Glutamatergic neuron (in vitro differentiated cells): ENCODE measurements at regions not wholly inside any gene's neighbourhood (a gene's known extent, or its start where the extent isn't known, plus 50 kb on each side); places are given as distances from the start of the nearest gene placed in this dataset.

Experiments used
- DNase-seq: peaks from one replicate; pipeline ENCODE4 v3.0.0; 2022
- H3K27ac Mint-ChIP-seq: one replicate; pipeline ENCODE4 v1.8.0; 2020; ENCODE audit warnings: mild to moderate bottlenecking, mixed read lengths, inconsistent platforms; ENCODE audit not compliant: unreplicated experiment
- H3K27me3 Mint-ChIP-seq: one replicate; pipeline ENCODE4 v1.8.0; 2020; ENCODE audit warnings: mild to moderate bottlenecking, moderate library complexity, mixed read lengths, inconsistent platforms; ENCODE audit not compliant: unreplicated experiment
- H3K36me3 Mint-ChIP-seq: one replicate; pipeline ENCODE4 v1.8.0; 2020; ENCODE audit warnings: mild to moderate bottlenecking, mixed read lengths, inconsistent platforms; ENCODE audit not compliant: unreplicated experiment
- H3K4me1 Mint-ChIP-seq: one replicate; pipeline ENCODE4 v1.8.0; 2020; ENCODE audit warnings: mild to moderate bottlenecking, low read depth, mixed read lengths, inconsistent platforms; ENCODE audit not compliant: unreplicated experiment
- H3K4me3 Mint-ChIP-seq: one replicate; pipeline ENCODE4 v1.8.0; 2020; ENCODE audit warnings: mild to moderate bottlenecking, mixed read lengths, inconsistent platforms; ENCODE audit not compliant: unreplicated experiment
- H3K9me3 Mint-ChIP-seq: one replicate; pipeline ENCODE4 v1.8.0; 2020; ENCODE audit warnings: mild to moderate bottlenecking, moderate library complexity, mixed read lengths, inconsistent platforms; ENCODE audit not compliant: unreplicated experiment
- TF ChIP-seq, protein P1 (sequence below): fragments of 200-600 bp; sonication (generic); IDR thresholded peaks from one replicate; pipeline ENCODE4 v1.5.0; 2021; ENCODE audit not compliant: partially characterized antibody, unreplicated experiment

DNA sequence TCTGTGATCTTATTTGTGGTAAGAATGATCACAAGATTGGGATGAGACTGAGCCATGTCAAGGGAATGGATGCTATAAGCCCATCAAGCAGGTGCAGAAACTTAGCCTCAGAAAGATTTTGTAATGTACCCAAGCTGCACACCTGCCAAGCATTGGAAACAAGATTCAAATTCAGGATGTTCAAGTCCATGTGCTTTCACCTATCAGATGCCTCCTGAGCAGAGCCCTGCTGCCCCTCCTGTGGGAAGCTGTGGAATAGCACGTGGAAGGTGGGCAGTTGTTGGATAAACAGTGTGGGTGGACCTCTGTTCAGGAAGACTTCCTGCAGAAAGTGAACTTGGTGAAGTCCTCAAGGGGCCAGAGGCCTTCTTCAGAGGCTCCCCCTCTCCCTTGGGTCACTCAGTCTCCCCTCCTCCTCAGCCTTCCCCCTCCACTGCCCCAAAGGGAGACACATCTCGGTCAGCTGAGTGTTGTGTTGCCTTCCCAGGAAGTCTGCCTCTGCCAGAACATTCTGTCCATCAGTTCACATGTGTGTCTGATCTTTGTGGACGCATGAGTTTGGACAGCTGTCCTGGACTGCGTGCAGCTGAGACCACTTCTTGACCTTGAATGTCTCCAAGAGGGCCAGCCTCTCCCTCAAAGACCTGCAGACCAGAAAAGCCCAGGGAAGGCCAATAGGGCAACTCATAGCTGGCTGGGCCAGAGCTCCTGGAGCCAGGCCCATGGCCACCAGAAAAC, 186.1 kb downstream of the INHBB start:
- H3K4me3 Mint-ChIP-seq = no peak overlapping the region
- H3K27ac Mint-ChIP-seq = no peak overlapping the region
- TF ChIP-seq, protein P1, sequence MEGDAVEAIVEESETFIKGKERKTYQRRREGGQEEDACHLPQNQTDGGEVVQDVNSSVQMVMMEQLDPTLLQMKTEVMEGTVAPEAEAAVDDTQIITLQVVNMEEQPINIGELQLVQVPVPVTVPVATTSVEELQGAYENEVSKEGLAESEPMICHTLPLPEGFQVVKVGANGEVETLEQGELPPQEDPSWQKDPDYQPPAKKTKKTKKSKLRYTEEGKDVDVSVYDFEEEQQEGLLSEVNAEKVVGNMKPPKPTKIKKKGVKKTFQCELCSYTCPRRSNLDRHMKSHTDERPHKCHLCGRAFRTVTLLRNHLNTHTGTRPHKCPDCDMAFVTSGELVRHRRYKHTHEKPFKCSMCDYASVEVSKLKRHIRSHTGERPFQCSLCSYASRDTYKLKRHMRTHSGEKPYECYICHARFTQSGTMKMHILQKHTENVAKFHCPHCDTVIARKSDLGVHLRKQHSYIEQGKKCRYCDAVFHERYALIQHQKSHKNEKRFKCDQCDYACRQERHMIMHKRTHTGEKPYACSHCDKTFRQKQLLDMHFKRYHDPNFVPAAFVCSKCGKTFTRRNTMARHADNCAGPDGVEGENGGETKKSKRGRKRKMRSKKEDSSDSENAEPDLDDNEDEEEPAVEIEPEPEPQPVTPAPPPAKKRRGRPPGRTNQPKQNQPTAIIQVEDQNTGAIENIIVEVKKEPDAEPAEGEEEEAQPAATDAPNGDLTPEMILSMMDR = no peak
- DNase-seq = no peak
- peaks cover 5% of the 10 kb centered on the region for H3K4me1 Mint-ChIP-seq
- peaks cover 4% of the 10 kb centered on the region for H3K27me3 Mint-ChIP-seq
- peaks cover 7% of the 10 kb centered on the region for H3K36me3 Mint-ChIP-seq
- H3K9me3 Mint-ChIP-seq = peaks cover 7% of the 10 kb centered on the region

DNA sequence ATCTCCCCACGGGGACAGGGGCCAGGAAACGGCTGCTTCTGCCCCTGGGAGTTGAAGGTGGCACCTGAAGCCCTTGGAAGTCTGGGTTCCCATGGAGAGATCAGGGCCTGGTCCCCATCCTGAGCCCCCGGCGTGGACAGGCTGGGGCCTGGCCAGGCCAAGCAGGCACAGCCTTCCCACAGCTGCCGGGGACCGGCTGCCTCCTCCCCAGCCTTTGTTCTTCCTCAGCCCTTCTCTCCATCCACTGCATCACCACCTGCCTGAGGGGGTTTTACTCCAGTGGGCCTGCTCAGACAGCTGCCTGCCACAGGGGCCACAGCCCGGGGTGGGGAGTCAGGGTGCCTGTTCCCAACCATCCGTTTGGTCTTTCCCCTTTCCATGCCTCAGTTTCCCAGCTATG, 187.7 kb downstream of the INHBB start:
- Mint-ChIP-seq H3K4me1 (no peaks in the 10 kb centered on the region), H3K27ac (no peak overlapping the region), H3K27me3 (peaks cover 3% of the 10 kb centered on the region), H3K36me3 (peaks cover 7% of the 10 kb centered on the region), H3K4me3 (no peak overlapping the region), H3K9me3 (peaks cover 6% of the 10 kb centered on the region)
- TF ChIP-seq, protein P1 = no peak
- no peak for DNase-seq

DNA sequence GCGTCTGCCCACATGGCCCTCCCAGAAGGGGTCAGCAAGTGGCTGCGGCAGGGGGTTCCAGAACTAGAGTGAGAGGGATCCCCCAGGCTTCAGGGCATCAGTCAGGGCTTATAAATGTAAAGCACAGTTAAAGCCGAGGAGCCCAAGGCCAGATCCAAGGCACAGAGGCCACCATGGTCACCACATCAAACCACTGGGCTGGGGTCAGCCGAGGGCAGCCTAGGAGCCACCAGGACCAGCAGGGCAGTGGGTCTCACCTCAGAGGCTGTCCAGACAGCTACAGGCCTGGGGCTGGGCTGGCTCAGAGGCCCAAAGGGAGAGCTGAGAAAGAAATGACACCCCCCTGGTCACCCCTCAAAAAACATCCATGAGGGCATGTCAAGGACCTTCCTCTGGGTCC, 188.5 kb downstream of the INHBB start:
- H3K4me3 Mint-ChIP-seq = no peak overlapping the region
- TF ChIP-seq, protein P1 = no peak
- H3K27me3 Mint-ChIP-seq = peaks cover 3% of the 10 kb centered on the region
- no peaks in the 10 kb centered on the region for H3K4me1 Mint-ChIP-seq
- no peak for DNase-seq
- no peak overlapping the region for H3K27ac Mint-ChIP-seq
- H3K9me3 Mint-ChIP-seq = peaks cover 5% of the 10 kb centered on the region
- peaks cover 7% of the 10 kb centered on the region for H3K36me3 Mint-ChIP-seq

DNA sequence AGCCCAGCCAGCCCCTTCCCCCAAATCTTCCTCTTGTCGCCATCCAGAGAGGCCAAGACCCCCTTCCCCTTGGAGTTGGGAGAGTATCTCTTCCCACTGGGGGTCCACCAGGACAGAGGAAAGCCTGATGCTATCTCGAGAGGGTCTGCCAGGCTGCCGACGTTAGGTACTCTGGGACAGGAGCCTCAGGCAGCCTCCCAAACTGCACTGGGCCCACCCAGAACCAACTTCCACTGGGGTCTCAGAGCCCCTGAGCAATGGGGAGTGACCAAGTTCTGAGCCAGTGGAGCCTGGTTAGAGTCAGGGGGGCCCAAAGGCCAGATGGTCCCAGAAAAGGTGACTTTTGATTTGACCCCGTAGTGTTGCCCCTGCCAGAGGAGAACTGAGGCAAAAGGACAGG, 189.1 kb downstream of the INHBB start:
- peaks cover 3% of the 10 kb centered on the region for H3K27me3 Mint-ChIP-seq
- peaks cover 7% of the 10 kb centered on the region for H3K36me3 Mint-ChIP-seq
- TF ChIP-seq, protein P1 = no peak

DNA sequence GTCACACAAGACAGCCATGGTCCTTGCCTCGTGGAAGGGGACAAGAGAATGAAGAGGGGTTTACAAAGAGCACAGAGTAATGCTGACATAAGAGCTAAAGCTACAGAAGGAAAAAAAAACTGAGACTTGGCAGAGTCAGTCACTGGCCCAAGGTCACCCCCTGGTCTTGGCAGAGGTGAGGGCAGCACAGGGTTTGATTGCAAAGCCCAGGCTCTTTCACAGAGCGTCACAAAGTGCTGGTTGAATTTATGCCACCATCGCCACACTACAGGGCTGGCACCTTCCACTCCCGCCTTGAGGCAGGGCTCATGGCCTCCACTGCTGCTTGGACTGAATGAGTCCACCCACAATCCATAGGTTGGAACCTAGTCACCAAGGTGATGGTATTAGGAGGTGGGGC, 190.2 kb downstream of the INHBB start:
- Mint-ChIP-seq H3K36me3 (peaks cover 6% of the 10 kb centered on the region), H3K4me1 (peaks cover 6% of the 10 kb centered on the region), H3K4me3 (no peak overlapping the region), H3K27me3 (peaks cover 3% of the 10 kb centered on the region), H3K27ac (no peak overlapping the region), H3K9me3 (peaks cover 2% of the 10 kb centered on the region)
- TF ChIP-seq, protein P1 = no peak
- no peak for DNase-seq

More for the DNA sequence above, 189.1 kb downstream of the INHBB start:
- Mint-ChIP-seq H3K9me3 (peaks cover 2% of the 10 kb centered on the region), H3K27ac (no peak overlapping the region), H3K4me3 (no peak overlapping the region), H3K4me1 (no peaks in the 10 kb centered on the region)
- DNase-seq = no peak
